ENCODE measurements at regions not wholly inside any gene's neighbourhood (a gene's known extent, or its start where the extent isn't known, plus 50 kb on each side); places are given as distances from the start of the nearest gene placed in this dataset.

- TF ChIP-seq FOXA3 (CRISPR knock-in tag; conservative IDR thresholded peaks at IDR 0.05 in 1 of 2, IDR thresholded peaks at IDR 0.05 in 1 of 2), result no peak
- no peak for TF ChIP-seq TAF1 (IDR thresholded peaks at IDR 0.05; ENCODE audit: control insufficient read depth, extremely low read depth, insufficient read depth, low read length, severe bottlenecking)
- TF ChIP-seq ZMIZ1 (IDR thresholded peaks at IDR 0.05; ENCODE audit: low read depth in 2 of 2, low read length in 2 of 2), result no peak
- TF ChIP-seq ATF4 (CRISPR knock-in tag; IDR thresholded peaks at IDR 0.05), result no peak
- no peak for TF ChIP-seq KHSRP (IDR thresholded peaks at IDR 0.05)
- no peak for TF ChIP-seq ZNF133 (CRISPR knock-in tag; IDR thresholded peaks at IDR 0.05)
- no peak for TF ChIP-seq TRIM25 (IDR thresholded peaks at IDR 0.05; ENCODE audit: borderline replicate concordance)
- TF ChIP-seq MAX (CRISPR knock-in tag; IDR thresholded peaks at IDR 0.05), result no peak
Measured at GRCh38 chr1:212179394-212180076, 105.7 kb upstream of the PPP2R5A start (continued).
